Sigmoid colon (tissue), 6 donors: ENCODE measurements at regions not wholly inside any gene's neighbourhood (a gene's known extent, or its start where the extent isn't known, plus 50 kb on each side); places are given as distances from the start of the nearest gene placed in this dataset.
"Not testable (repeated sequence)": the region's sequence is repeated elsewhere in the genome, so short reads cannot be mapped to it uniquely, and the experiment has no call there.

ENCODE experiments used
- DNase-seq: peaks from one replicate; pipeline ENCODE4 v3.0.0-alpha.2; 2019
- H3K27ac ChIP-seq, 4 donors: fragments of 200-600 bp; sonication (generic); one replicate each; pipeline ENCODE4 v1.5.1; 2016 to 2019; ENCODE audit warnings: mild to moderate bottlenecking in 1 of 4
- H3K27me3 ChIP-seq, 3 donors: fragments of 200-600 bp; sonication (generic); one replicate each; pipeline ENCODE4 v1.5.1; 2019; ENCODE audit warnings: mild to moderate bottlenecking in 1 of 3
- H3K36me3 ChIP-seq, 4 donors: fragments of 200-600 bp; sonication (generic); one replicate each; pipeline ENCODE4 v1.5.1; 2016 to 2019
- H3K4me1 ChIP-seq, 4 donors: fragments of 200-600 bp; sonication (generic); one replicate each; pipeline ENCODE4 v1.5.1; 2017 to 2019
- H3K4me3 ChIP-seq, 4 donors: fragments of 200-600 bp; sonication (generic); one replicate each; pipeline ENCODE4 v1.5.1; 2017 to 2019; ENCODE audit warnings: mild to moderate bottlenecking in 2 of 4, moderate library complexity in 1 of 4
- H3K9me3 ChIP-seq, 4 donors: fragments of 200-600 bp in 3 of 4; sonication (generic) in 3 of 4; one replicate each; pipeline versions ENCODE4 v1.5.1 to v1.6.1; 2013 to 2019
- CTCF ChIP-seq, 4 experiments: fragments of 450-650 bp in 3 of 4; fragments of 200-600 bp in 1 of 4; IDR thresholded peaks; one replicate each; pipeline ENCODE4 v1.5.1; 2016 to 2019; ENCODE audit warnings: antibody characterized with exemption in 4 of 4, mild to moderate bottlenecking in 3 of 4, moderate library complexity in 2 of 4
- EP300 ChIP-seq, 4 donors: sonication (generic); formaldehyde crosslinking; IDR thresholded peaks; one replicate each; pipeline ENCODE4 v1.6.1; 2017; ENCODE audit warnings: antibody characterized with exemption in 4 of 4
- POLR2A ChIP-seq, 2 donors: fragments of 450-650 bp; IDR thresholded peaks; one replicate each; pipeline ENCODE4 v1.6.1; 2016; ENCODE audit warnings: antibody characterized with exemption in 2 of 2, mild to moderate bottlenecking in 2 of 2, moderate library complexity in 2 of 2
- POLR2AphosphoS5 ChIP-seq, 4 donors: sonication (generic); formaldehyde crosslinking; IDR thresholded peaks; one replicate each; pipeline ENCODE4 v1.6.1; 2017; ENCODE audit warnings: antibody characterized with exemption in 4 of 4
- WGBS, 2 donors: extraction: QIAGEN DNeasy Blood & Tissue Kit; methylation state at CpG; one replicate each; pipeline ENCODE4 v1.1.7; 2013; 5-methylcytosine and 5-hydroxymethylcytosine counted together
- intact Hi-C: fragments of 100-400 bp; cut with DNase I; formaldehyde crosslinking; loops from one replicate; pipeline ENCODE4 v1.15.1; 2023
- donor health status: healthy with polysubstance abuse.
- donor health status: healthy.

- H3K27ac ChIP-seq = no peak overlapping the region
- intact Hi-C loops = no loop called here
- H3K4me3 ChIP-seq = no peak overlapping the region
- TF ChIP-seq CTCF (IDR thresholded peaks at IDR 0.05) (no peak), POLR2A (IDR thresholded peaks at IDR 0.05) (no peak), EP300 (IDR thresholded peaks at IDR 0.05) (no peak), POLR2AphosphoS5 (IDR thresholded peaks at IDR 0.05) (no peak)
- WGBS, 2 donors = 83 to 85% methylated on average over 10 of the region's 10 CpGs
- H3K27me3 ChIP-seq = peaks cover 0 to 18% (median 0%) of the 10 kb centered on the region in 3 donors
- DNase-seq = no peak
- H3K36me3 ChIP-seq = no peaks in the 10 kb centered on the region
- no peaks in the 10 kb centered on the region for H3K9me3 ChIP-seq
- H3K4me1 ChIP-seq = peaks cover 0 to 10% (median 9%) of the 10 kb centered on the region in 4 donors
Observed at GRCh38 chr15:70587896-70588567, 175.3 kb downstream of the UACA start.

- H3K9me3 ChIP-seq, DNase-seq, H3K27ac ChIP-seq, intact Hi-C loops, H3K4me3 ChIP-seq, H3K36me3 ChIP-seq: not testable (repeated sequence)
- 94 to 96% methylated on average over 40 of the region's 40 CpGs for WGBS, 2 donors
- Histone ChIP-seq H3K4me1 (peaks cover 0 to 17% (median 9%) of the 10 kb centered on the region in 4 donors), H3K27me3 (peaks cover 0 to 18% (median 0%) of the 10 kb centered on the region in 3 donors)
Observed at GRCh38 chr15:70587012-70587634, 176.2 kb downstream of the UACA start.

GRCh38 chr15:70586241-70586640 lies 177.1 kb downstream of the UACA start:
- H3K4me1 ChIP-seq = peaks cover 0 to 17% (median 9%) of the 10 kb centered on the region in 4 donors
- H3K27me3 ChIP-seq = peaks cover 0 to 18% (median 0%) of the 10 kb centered on the region in 3 donors
- no peaks in the 10 kb centered on the region for H3K9me3 ChIP-seq
- 90 to 96% methylated on average over 24 of the region's 24 CpGs for WGBS, 2 donors
- H3K36me3 ChIP-seq = no peaks in the 10 kb centered on the region
- H3K27ac ChIP-seq = no peak overlapping the region
- DNase-seq = no peak
- TF ChIP-seq EP300 (IDR thresholded peaks at IDR 0.05) = no peak
- no peak for TF ChIP-seq CTCF (IDR thresholded peaks at IDR 0.05)
- TF ChIP-seq POLR2A (IDR thresholded peaks at IDR 0.05) = no peak
- TF ChIP-seq POLR2AphosphoS5 (IDR thresholded peaks at IDR 0.05) = no peak
- H3K4me3 ChIP-seq = no peak overlapping the region
- intact Hi-C loops = no loop called here

- H3K36me3 ChIP-seq = no peaks in the 10 kb centered on the region
- peaks cover 0 to 17% (median 9%) of the 10 kb centered on the region in 4 donors for H3K4me1 ChIP-seq
- intact Hi-C loops = no loop called here
- TF ChIP-seq CTCF (IDR thresholded peaks at IDR 0.05) (no peak), POLR2AphosphoS5 (IDR thresholded peaks at IDR 0.05) (no peak), POLR2A (IDR thresholded peaks at IDR 0.05) (no peak), EP300 (IDR thresholded peaks at IDR 0.05) (no peak)
- 31 to 41% methylated on average over 10 of the region's 10 CpGs for WGBS, 2 donors
- H3K27ac ChIP-seq = no peak overlapping the region
- peaks cover 0 to 18% (median 0%) of the 10 kb centered on the region in 3 donors for H3K27me3 ChIP-seq
- DNase-seq = no peak
- no peak overlapping the region for H3K4me3 ChIP-seq
- H3K9me3 ChIP-seq = no peaks in the 10 kb centered on the region
Observed at GRCh38 chr15:70585707-70586034, 177.7 kb downstream of the UACA start.

DNA sequence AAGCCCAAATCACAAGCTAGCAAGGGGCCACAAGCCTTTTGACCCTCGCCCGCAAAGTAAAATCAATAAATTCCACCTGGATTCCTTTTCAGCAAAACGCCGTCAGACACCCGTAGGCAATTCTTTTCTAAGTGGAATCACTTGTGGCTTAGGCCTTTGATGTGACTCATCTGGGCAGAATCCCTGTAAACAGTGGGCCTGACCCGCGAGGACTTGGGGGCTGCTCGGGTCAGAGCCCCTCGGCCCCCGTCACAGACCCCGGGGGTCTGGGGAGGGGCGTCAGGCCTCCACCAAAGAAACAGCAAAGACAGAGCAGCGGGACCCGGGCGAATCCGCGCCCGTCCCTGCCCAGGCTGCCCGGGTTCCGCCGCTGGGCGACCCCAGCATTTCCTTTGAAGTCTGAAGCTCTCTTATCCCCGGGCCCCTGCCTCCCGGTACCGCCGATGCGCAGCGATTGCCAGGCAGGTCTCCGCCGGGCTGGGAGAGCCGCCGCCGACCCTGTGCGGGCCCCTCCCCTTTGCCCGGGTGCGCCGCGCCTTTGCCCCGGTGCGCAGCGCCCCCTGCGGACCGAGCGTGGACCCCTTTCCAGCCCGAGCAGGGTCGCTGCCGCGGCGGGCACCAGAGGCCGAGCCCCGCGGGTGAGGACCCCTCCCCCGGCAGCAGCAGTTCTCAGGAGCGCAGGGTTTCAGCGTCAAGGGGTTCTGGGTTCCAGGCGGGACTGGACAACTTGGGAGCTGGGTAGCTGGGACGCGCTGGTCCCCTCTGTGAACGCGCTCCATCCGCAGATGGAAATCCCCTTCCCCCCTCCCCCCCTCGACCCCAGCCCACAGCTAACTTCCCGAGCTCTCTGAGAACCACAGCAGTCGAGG lies 178.3 kb downstream of the UACA start:
- WGBS, 2 donors = 16 to 19% methylated on average over 64 of the region's 64 CpGs
- peak in 1 of 4 experiments; percentile 48 for TF ChIP-seq CTCF (IDR thresholded peaks at IDR 0.05)
- no peak for TF ChIP-seq EP300 (IDR thresholded peaks at IDR 0.05)
- H3K4me1 ChIP-seq = peaks cover 0 to 17% (median 9%) of the 10 kb centered on the region in 4 donors
- H3K36me3 ChIP-seq = no peaks in the 10 kb centered on the region
- intact Hi-C loops = no loop called here
- DNase-seq = no peak
- H3K27me3 ChIP-seq = peaks cover 0 to 18% (median 0%) of the 10 kb centered on the region in 3 donors
- H3K9me3 ChIP-seq = no peaks in the 10 kb centered on the region
- peak overlapping the region in 3 of 4 donors; percentile 19 to 34 (median 30) for H3K4me3 ChIP-seq
- H3K27ac ChIP-seq = no peak overlapping the region
